CD4-positive, alpha-beta T cell (primary cell): ENCODE measurements at regions not wholly inside any gene's neighbourhood (a gene's known extent, or its start where the extent isn't known, plus 50 kb on each side); places are given as distances from the start of the nearest gene placed in this dataset.

Experiments
- ATAC-seq: fragments of 200-7000 bp; cut with Tn5 transposase; one replicate; pipeline ENCODE4 v1.10.0; 2022; ENCODE audit warnings: mild to moderate bottlenecking; ENCODE audit not compliant: poor library complexity
- CTCF ChIA-PET: fragments of 350-600 bp; sonication (Branson Sonifier 250); formaldehyde crosslinking; loops from one replicate; lab custom pipeline; 2021; ENCODE audit warnings: antibody characterized with exemption, inconsistent platforms; lab: Charles Lee
- POLR2A ChIA-PET: fragments of 350-600 bp; sonication (Branson Sonifier 250); formaldehyde crosslinking; loops from one replicate; lab custom pipeline; 2021; ENCODE audit warnings: antibody characterized with exemption, inconsistent platforms; lab: Charles Lee
- DNase-seq, 14 experiments: peaks; one replicate each; pipeline ENCODE4 v3.0.0-alpha.2; 2013 to 2020; ENCODE audit warnings: mixed read lengths in 2 of 14
- H3K27ac ChIP-seq, 2 donors: one replicate each; pipeline versions ENCODE4 v1.5.1 to v1.7.0; 2013; ENCODE audit warnings: low read length in 2 of 2, low read depth in 1 of 2, mild to moderate bottlenecking in 1 of 2
- H3K27me3 ChIP-seq, 2 experiments: 1 replicate in 1 of 2; 2 replicates in 1 of 2; pipeline versions ENCODE4 v1.6.1 to v1.7.0; 2013; ENCODE audit warnings: low read length in 2 of 2, control low read depth in 1 of 2, mild to moderate bottlenecking in 1 of 2, moderate library complexity in 1 of 2; ENCODE audit not compliant: insufficient read depth in 2 of 2, control insufficient read depth in 1 of 2
- H3K36me3 ChIP-seq: one replicate; pipeline ENCODE4 v1.6.1; 2013; ENCODE audit warnings: low read length, control low read depth; ENCODE audit not compliant: insufficient read depth
- H3K4me1 ChIP-seq: one replicate; pipeline ENCODE4 v1.6.1; 2013; ENCODE audit warnings: low read length, control low read depth; ENCODE audit not compliant: insufficient read depth
- H3K4me3 ChIP-seq: one replicate; pipeline ENCODE4 v1.5.1; 2013; ENCODE audit warnings: mild to moderate bottlenecking, low read length, moderate library complexity
- H3K9me3 ChIP-seq, 2 experiments: 1 replicate in 1 of 2; 2 replicates in 1 of 2; pipeline versions ENCODE4 v1.6.1 to v1.7.0; 2013; ENCODE audit warnings: low read length in 2 of 2, mild to moderate bottlenecking in 2 of 2, control low read depth in 1 of 2, moderate library complexity in 1 of 2; ENCODE audit not compliant: control insufficient read depth in 1 of 2, insufficient read depth in 1 of 2
- H3K27ac Mint-ChIP-seq: one replicate; pipeline ENCODE4 v1.8.0; 2020; ENCODE audit warnings: mixed read lengths
- H3K27me3 Mint-ChIP-seq: one replicate; pipeline ENCODE4 v1.8.0; 2021; ENCODE audit warnings: mixed read lengths
- H3K36me3 Mint-ChIP-seq: one replicate; pipeline ENCODE4 v1.8.0; 2021; ENCODE audit warnings: low read depth, mixed read lengths
- H3K4me1 Mint-ChIP-seq: one replicate; pipeline ENCODE4 v1.8.0; 2021; ENCODE audit warnings: low read depth, mixed read lengths
- H3K4me3 Mint-ChIP-seq: one replicate; pipeline ENCODE4 v1.8.0; 2020; ENCODE audit warnings: mild to moderate bottlenecking, mixed read lengths
- H3K9me3 Mint-ChIP-seq: one replicate; pipeline ENCODE4 v1.8.0; 2020; ENCODE audit warnings: mixed read lengths
- intact Hi-C, 2 experiments: fragments of 100-400 bp; cut with DNase I in 1 of 2; cut with micrococcal nuclease in 1 of 2; formaldehyde crosslinking; loops; one replicate each; pipeline versions ENCODE4 v1.15.1 to v1.9.0; 2023 to 2025; cut with DNase I, micrococcal nuclease
- TF ChIP-seq, protein P1 (sequence below): fragments of 200-600 bp; IDR thresholded peaks from one replicate; pipeline ENCODE4 v1.8.0; 2022; ENCODE audit warnings: antibody characterized with exemption, mild to moderate bottlenecking

DNA sequence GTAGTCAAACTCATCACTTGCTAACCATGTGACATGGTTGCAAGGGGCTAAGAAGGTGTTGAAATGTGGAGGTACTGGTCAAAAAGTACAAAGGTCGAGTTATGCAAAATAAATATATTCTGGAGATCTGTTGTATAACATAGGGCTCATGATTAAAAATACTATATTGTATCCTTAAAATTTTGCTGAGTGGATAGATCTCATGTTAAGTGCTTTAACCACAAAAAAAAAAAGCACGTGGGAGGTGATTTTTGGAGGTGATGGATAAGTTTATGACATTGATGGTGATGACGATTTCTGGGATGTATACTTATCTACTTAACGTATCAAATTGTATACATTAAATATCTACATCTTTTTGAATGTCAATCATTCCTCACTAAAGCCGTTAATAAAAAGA is 96.2 kb upstream of the PAPPA start:
- Mint-ChIP-seq H3K9me3 (peaks cover 6% of the 10 kb centered on the region), H3K4me3 (no peak overlapping the region), H3K27ac (no peak overlapping the region), H3K36me3 (no peaks in the 10 kb centered on the region), H3K4me1 (no peaks in the 10 kb centered on the region), H3K27me3 (no peaks in the 10 kb centered on the region)
- ChIA-PET CTCF (no interaction called here), POLR2A (no interaction called here)
- TF ChIP-seq, protein P1, sequence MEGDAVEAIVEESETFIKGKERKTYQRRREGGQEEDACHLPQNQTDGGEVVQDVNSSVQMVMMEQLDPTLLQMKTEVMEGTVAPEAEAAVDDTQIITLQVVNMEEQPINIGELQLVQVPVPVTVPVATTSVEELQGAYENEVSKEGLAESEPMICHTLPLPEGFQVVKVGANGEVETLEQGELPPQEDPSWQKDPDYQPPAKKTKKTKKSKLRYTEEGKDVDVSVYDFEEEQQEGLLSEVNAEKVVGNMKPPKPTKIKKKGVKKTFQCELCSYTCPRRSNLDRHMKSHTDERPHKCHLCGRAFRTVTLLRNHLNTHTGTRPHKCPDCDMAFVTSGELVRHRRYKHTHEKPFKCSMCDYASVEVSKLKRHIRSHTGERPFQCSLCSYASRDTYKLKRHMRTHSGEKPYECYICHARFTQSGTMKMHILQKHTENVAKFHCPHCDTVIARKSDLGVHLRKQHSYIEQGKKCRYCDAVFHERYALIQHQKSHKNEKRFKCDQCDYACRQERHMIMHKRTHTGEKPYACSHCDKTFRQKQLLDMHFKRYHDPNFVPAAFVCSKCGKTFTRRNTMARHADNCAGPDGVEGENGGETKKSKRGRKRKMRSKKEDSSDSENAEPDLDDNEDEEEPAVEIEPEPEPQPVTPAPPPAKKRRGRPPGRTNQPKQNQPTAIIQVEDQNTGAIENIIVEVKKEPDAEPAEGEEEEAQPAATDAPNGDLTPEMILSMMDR = no peak
- ATAC-seq (no peak), DNase-seq (no peak)
- intact Hi-C loops = loop anchor here in 1 of 2 experiments (10.0 kb wide), 1 partner anchor 267 kb away; no protein-coding TSS in a partner anchor
- Histone ChIP-seq H3K4me1 (no peaks in the 10 kb centered on the region), H3K4me3 (no peak overlapping the region), H3K36me3 (no peaks in the 10 kb centered on the region), H3K27me3 (no peaks in the 10 kb centered on the region), H3K9me3 (no peaks in the 10 kb centered on the region), H3K27ac (no peak overlapping the region)

DNA sequence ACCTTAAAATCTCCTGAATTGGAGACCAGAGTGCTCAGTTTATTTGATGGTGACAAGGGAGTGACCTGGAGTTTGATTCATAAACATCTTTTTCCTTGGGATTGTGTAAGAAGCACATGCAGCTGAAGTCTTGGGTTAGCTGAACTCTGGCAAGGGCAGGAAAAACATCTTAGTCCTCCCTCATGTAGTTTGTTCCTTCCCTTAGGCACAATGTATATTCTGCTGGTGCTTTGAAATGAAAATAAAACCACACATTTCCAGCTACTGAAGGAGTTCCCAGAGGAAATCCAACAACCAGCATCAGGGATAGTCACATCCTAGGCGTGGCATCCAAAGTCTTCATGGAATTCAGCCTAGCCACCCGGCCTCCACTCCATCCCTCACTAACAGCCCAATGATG is 95.2 kb upstream of the PAPPA start:
- Histone ChIP-seq H3K9me3 (no peaks in the 10 kb centered on the region), H3K27ac (no peak overlapping the region), H3K27me3 (no peaks in the 10 kb centered on the region), H3K4me3 (no peak overlapping the region), H3K36me3 (no peaks in the 10 kb centered on the region), H3K4me1 (no peaks in the 10 kb centered on the region)
- Mint-ChIP-seq H3K27ac (no peak overlapping the region), H3K4me1 (no peaks in the 10 kb centered on the region), H3K27me3 (no peaks in the 10 kb centered on the region), H3K36me3 (no peaks in the 10 kb centered on the region), H3K4me3 (no peak overlapping the region), H3K9me3 (peaks cover 6% of the 10 kb centered on the region)
- intact Hi-C loops = loop anchor here in 1 of 2 experiments (10.0 kb wide), 1 partner anchor 266 kb away; no protein-coding TSS in a partner anchor
- ChIA-PET CTCF (no interaction called here), POLR2A (no interaction called here)
- no peak for ATAC-seq
- DNase-seq = no peak
- TF ChIP-seq, protein P1 = no peak

DNA sequence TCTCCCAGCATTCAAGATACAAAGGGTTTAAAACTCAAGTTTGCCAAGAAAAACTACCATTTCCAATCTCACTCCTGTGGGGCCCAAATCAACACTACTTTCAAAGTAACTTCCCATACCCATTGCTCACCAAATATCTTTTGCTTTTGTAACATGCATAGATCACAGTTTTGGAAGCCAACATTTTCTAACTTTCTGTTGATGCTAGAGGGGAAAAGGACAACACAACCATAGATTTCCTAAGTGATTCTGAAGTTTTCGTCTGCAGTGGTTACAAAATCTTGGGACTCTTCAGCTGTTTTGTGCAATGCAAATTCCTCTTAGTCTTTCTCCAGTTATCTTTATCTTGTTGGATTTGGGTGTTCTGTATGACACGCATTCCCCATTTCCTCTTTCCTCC is 94.1 kb upstream of the PAPPA start:
- Histone ChIP-seq H3K9me3 (no peaks in the 10 kb centered on the region), H3K4me1 (no peaks in the 10 kb centered on the region), H3K36me3 (no peaks in the 10 kb centered on the region), H3K27me3 (no peaks in the 10 kb centered on the region), H3K27ac (no peak overlapping the region), H3K4me3 (no peak overlapping the region)
- ATAC-seq (no peak), DNase-seq (no peak)
- no peaks in the 10 kb centered on the region for H3K27me3 Mint-ChIP-seq
- H3K9me3 Mint-ChIP-seq = peaks cover 4% of the 10 kb centered on the region
- TF ChIP-seq, protein P1 = no peak
- no peaks in the 10 kb centered on the region for H3K36me3 Mint-ChIP-seq
- CTCF ChIA-PET = no interaction called here
- no peaks in the 10 kb centered on the region for H3K4me1 Mint-ChIP-seq
- no peak overlapping the region for H3K27ac Mint-ChIP-seq
- intact Hi-C loops = loop anchor here in 1 of 2 experiments (10.0 kb wide), 1 partner anchor 265 kb away; no protein-coding TSS in a partner anchor
- H3K4me3 Mint-ChIP-seq = no peak overlapping the region
- POLR2A ChIA-PET = no interaction called here
